IMR-90 (cell line): ENCODE measurements at regions not wholly inside any gene's neighbourhood (a gene's known extent, or its start where the extent isn't known, plus 50 kb on each side); places are given as distances from the start of the nearest gene placed in this dataset.

Experiments used
- ATAC-seq: fragments of 200-7000 bp; cut with Tn5 transposase; 2 replicates; pipeline ENCODE4 v1.9.1; 2020; ENCODE audit warnings: low read depth, mild to moderate bottlenecking, moderate library complexity
- BruUV-seq: library from RNA; stranded (reverse); fragments of 400-500 nt; replicated peaks from 2 replicates; lab custom pipeline; 2021; lab: Mats Ljungman, UMichigan
- CTCF ChIA-PET: fragments of 300-600 bp; formaldehyde crosslinking; extraction: SDS; loops from one replicate; lab custom pipeline; 2021; ENCODE audit warnings: antibody characterized with exemption; lab: Yijun Ruan, JAX
- POLR2A ChIA-PET: fragments of 300-600 bp; sonication (Branson Sonifier 250); formaldehyde crosslinking; loops from one replicate; lab custom pipeline; 2022; ENCODE audit warnings: antibody characterized with exemption; ENCODE audit not compliant: unreplicated experiment; lab: Charles Lee
- DNase-seq: peaks from one replicate; pipeline ENCODE4 v3.0.0; 2013
- H2AFZ ChIP-seq: replicated peaks from 2 replicates; pipeline ENCODE3; 2013; ENCODE audit warnings: low read length, mild to moderate bottlenecking; ENCODE audit not compliant: poor library complexity
- H2AK5ac ChIP-seq: 2 replicates; pipeline ENCODE4 v1.6.1; 2013; ENCODE audit warnings: low read depth, low read length, inconsistent platforms
- H2AK9ac ChIP-seq: replicated peaks from 2 replicates; pipeline ENCODE3; 2013; ENCODE audit warnings: mild to moderate bottlenecking, low read depth, low read length, moderate library complexity; ENCODE audit not compliant: poor library complexity
- H2BK120ac ChIP-seq: 2 replicates; pipeline ENCODE4 v1.6.1; 2013; ENCODE audit warnings: low read depth, low read length, inconsistent platforms
- H2BK15ac ChIP-seq: 3 replicates; pipeline ENCODE4 v1.6.1; 2013; ENCODE audit warnings: low read depth, low read length, inconsistent platforms
- H2BK20ac ChIP-seq: 2 replicates; pipeline ENCODE4 v1.6.1; 2013; ENCODE audit warnings: low read depth, mild to moderate bottlenecking, inconsistent platforms, low read length, moderate library complexity
- H2BK5ac ChIP-seq: 2 replicates; pipeline ENCODE4 v1.6.1; 2013; ENCODE audit warnings: mild to moderate bottlenecking, low read depth, low read length, inconsistent platforms; ENCODE audit not compliant: poor library complexity, severe bottlenecking
- H3K14ac ChIP-seq: replicated peaks from 2 replicates; pipeline ENCODE4 v1.6.1; 2013; ENCODE audit warnings: low read depth, low read length, inconsistent platforms
- H3K18ac ChIP-seq: 2 replicates; pipeline ENCODE4 v1.6.1; 2013; ENCODE audit warnings: low read depth, low read length, control low read depth
- H3K23ac ChIP-seq: 2 replicates; pipeline ENCODE4 v1.6.1; 2013; ENCODE audit warnings: low read depth, low read length, inconsistent platforms
- H3K27ac ChIP-seq: 2 replicates; pipeline ENCODE4 v1.5.1; 2013; ENCODE audit warnings: mild to moderate bottlenecking, control low read depth, low read length; ENCODE audit not compliant: insufficient read depth
- H3K27me3 ChIP-seq: 2 replicates; pipeline ENCODE4 v1.6.1; 2013; ENCODE audit warnings: low read length; ENCODE audit not compliant: control insufficient read depth, insufficient read depth
- H3K36me3 ChIP-seq: 2 replicates; pipeline ENCODE4 v1.6.1; 2013; ENCODE audit warnings: low read length, mixed read lengths; ENCODE audit not compliant: control insufficient read depth, insufficient read depth
- H3K4ac ChIP-seq: 2 replicates; pipeline ENCODE4 v1.6.1; 2013; ENCODE audit warnings: low read depth, low read length, inconsistent platforms
- H3K4me1 ChIP-seq: 2 replicates; pipeline ENCODE4 v1.6.1; 2013; ENCODE audit warnings: low read length, mixed read lengths; ENCODE audit not compliant: control insufficient read depth, insufficient read depth
- H3K4me2 ChIP-seq: 2 replicates; pipeline ENCODE4 v1.6.1; 2013; ENCODE audit warnings: low read depth, mild to moderate bottlenecking, control low read depth, low read length, moderate library complexity
- H3K4me3 ChIP-seq: 2 replicates; pipeline ENCODE4 v1.5.1; 2013; ENCODE audit warnings: low read depth, mild to moderate bottlenecking, control low read depth, low read length, moderate library complexity; ENCODE audit not compliant: insufficient read depth
- H3K56ac ChIP-seq: 2 replicates; pipeline ENCODE4 v1.6.1; 2013; ENCODE audit warnings: low read length, inconsistent platforms; ENCODE audit not compliant: insufficient read depth; ENCODE audit errors: extremely low read depth
- H3K79me1 ChIP-seq, 2 experiments: 2 replicates each; pipeline ENCODE4 v1.6.1; 2013; ENCODE audit warnings: low read length in 2 of 2, inconsistent platforms in 1 of 2, low read depth in 1 of 2
- H3K9ac ChIP-seq: 2 replicates; pipeline ENCODE4 v1.6.1; 2013; ENCODE audit warnings: low read depth, low read length, control low read depth
- H3K9me1 ChIP-seq: 2 replicates; pipeline ENCODE4 v1.6.1; 2013; ENCODE audit warnings: low read length, inconsistent platforms; ENCODE audit not compliant: insufficient read depth
- H3K9me3 ChIP-seq: 2 replicates; pipeline ENCODE4 v1.6.1; 2013; ENCODE audit warnings: low read length; ENCODE audit not compliant: control insufficient read depth, insufficient read depth
- H4K20me1 ChIP-seq: 2 replicates; pipeline ENCODE4 v1.6.1; 2013; ENCODE audit warnings: low read length, inconsistent platforms; ENCODE audit not compliant: insufficient read depth
- H4K5ac ChIP-seq: 2 replicates; pipeline ENCODE4 v1.6.1; 2013; ENCODE audit warnings: mild to moderate bottlenecking, low read depth, low read length, control low read depth
- H4K8ac ChIP-seq, 2 experiments: 2 replicates each; pipeline ENCODE4 v1.6.1; 2013; ENCODE audit warnings: low read depth in 2 of 2, low read length in 2 of 2, control low read depth in 1 of 2, inconsistent platforms in 1 of 2
- H4K91ac ChIP-seq: 2 replicates; pipeline ENCODE4 v1.6.1; 2013; ENCODE audit warnings: low read depth, low read length, inconsistent platforms; ENCODE audit not compliant: insufficient read depth
- CHD1 ChIP-seq: IDR thresholded peaks from 2 replicates; pipeline ENCODE4 v1.6.1; 2012; ENCODE audit warnings: low read depth, low read length, improper control_type of control experiment
- RAD21 ChIP-seq: IDR thresholded peaks from 2 replicates; pipeline ENCODE4 v1.6.1; 2012; ENCODE audit warnings: low read length, improper control_type of control experiment
- RFX5 ChIP-seq: IDR thresholded peaks from 2 replicates; pipeline ENCODE4 v1.8.0; 2012; ENCODE audit warnings: low read depth, mild to moderate bottlenecking, low read length, moderate library complexity
- SMC3 ChIP-seq: fragments of 150-350 bp; IDR thresholded peaks from 2 replicates; pipeline ENCODE4 v1.6.1; 2016; ENCODE audit warnings: low read depth, mild to moderate bottlenecking, antibody characterized with exemption, low read length, moderate library complexity
- WGBS, 2 experiments: methylation state at CpG; one replicate each; pipeline versions ENCODE4 v1.1.5 to v1.1.7; 2013; ENCODE audit warnings: missing lambda C conversion rate in 2 of 2; ENCODE audit not compliant: insufficient read length in 1 of 2; ENCODE audit errors: extremely low coverage in 2 of 2; 5-methylcytosine and 5-hydroxymethylcytosine counted together
- dilution Hi-C: fragments of 300-500 bp; cut with HindIII; formaldehyde crosslinking; loops from one replicate; pipeline ENCODE4 v1.14.3; 2018; ENCODE audit warnings: low sequenced_read_pairs; ENCODE audit not compliant: unreplicated experiment
- in situ Hi-C: fragments of 300-500 bp; cut with MboI; formaldehyde crosslinking; loops from 3 replicates; pipeline ENCODE4 v1.14.3; 2019; ENCODE audit warnings: low sequenced_read_pairs, inconsistent platforms, mixed read lengths
- intact Hi-C: fragments of 100-400 bp; cut with micrococcal nuclease; formaldehyde crosslinking; loops from 2 replicates; pipeline ENCODE4 v1.10.0; 2022
- TF ChIP-seq, protein P1 (sequence below): conservative IDR thresholded peaks from 2 replicates; pipeline ENCODE4 v1.5.1; 2012; ENCODE audit warnings: mild to moderate bottlenecking, low read depth, low read length, improper control_type of control experiment

DNA sequence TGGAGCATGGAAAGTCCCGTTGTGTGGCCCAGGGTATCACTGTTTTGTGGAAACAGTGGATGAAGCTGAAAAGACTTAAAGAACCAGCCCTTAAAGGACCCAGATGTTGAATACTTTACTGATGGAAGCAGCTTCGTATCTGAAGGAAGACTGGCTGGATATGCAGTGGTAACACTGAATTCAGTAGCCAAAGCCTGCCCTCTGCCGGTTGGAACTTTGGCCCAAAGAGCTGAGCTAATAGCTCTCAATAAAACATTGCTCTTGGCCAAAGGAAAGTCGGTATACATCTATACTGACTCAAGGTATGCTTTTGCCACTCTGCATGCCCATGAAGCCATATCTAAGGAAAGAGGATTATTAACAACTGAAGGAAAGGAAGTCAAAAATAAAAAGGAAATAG is 885.4 kb downstream of the PDCD6IP start:
- H2AFZ ChIP-seq: no peak overlapping the region
- no peaks in the 10 kb centered on the region for H4K20me1 ChIP-seq
- H3K56ac ChIP-seq: no peak overlapping the region
- H2BK120ac ChIP-seq: no peak overlapping the region
- no peak overlapping the region for H4K5ac ChIP-seq
- H4K8ac ChIP-seq: no peak overlapping the region
- no peak overlapping the region for H2AK9ac ChIP-seq
- no peak overlapping the region for H2AK5ac ChIP-seq
- H3K36me3 ChIP-seq: no peaks in the 10 kb centered on the region
- no peak overlapping the region for H3K4me3 ChIP-seq
- ChIA-PET CTCF (interaction anchor here (0.5 to 1.7 kb wide), 4 partner anchors 202 to 800 kb away, joined by 3 to 8 read pairs (median 4); no protein-coding TSS in a partner anchor), POLR2A (no interaction called here)
- intact Hi-C loops: loop anchor here (1.0 kb wide), 2 partner anchors 704 to 801 kb away; no protein-coding TSS in a partner anchor
- H3K27ac ChIP-seq: no peak overlapping the region
- no peaks in the 10 kb centered on the region for H3K9me1 ChIP-seq
- DNase-seq: peak; percentile 11
- no peak overlapping the region for H3K9ac ChIP-seq
- peak; percentile 35; the same call in 1 of the 2 replicates for ATAC-seq
- no peak overlapping the region for H3K14ac ChIP-seq
- BruUV-seq: no TSS peak
- H3K79me1 ChIP-seq: no peaks in the 10 kb centered on the region
- H2BK15ac ChIP-seq: no peak overlapping the region
- H2BK20ac ChIP-seq: no peak overlapping the region
- H3K23ac ChIP-seq: no peak overlapping the region
- H2BK5ac ChIP-seq: no peak overlapping the region
- H3K4ac ChIP-seq: no peak overlapping the region
- in situ Hi-C loops: no loop called here
- dilution Hi-C loops: no loop called here
- no peak overlapping the region for H3K18ac ChIP-seq
- H3K9me3 ChIP-seq: peaks cover 10% of the 10 kb centered on the region
- 17% methylated on average over 1 of the region's 4 CpGs; no CpG with 5 or more reads in 1 of the 2 experiments for WGBS, 2 experiments
- H3K4me1 ChIP-seq: no peaks in the 10 kb centered on the region
- no peak overlapping the region for H3K4me2 ChIP-seq
- no peaks in the 10 kb centered on the region for H3K27me3 ChIP-seq
- TF ChIP-seq RAD21: peak; percentile 49
- TF ChIP-seq SMC3: peak; percentile 51
- TF ChIP-seq, protein P1, sequence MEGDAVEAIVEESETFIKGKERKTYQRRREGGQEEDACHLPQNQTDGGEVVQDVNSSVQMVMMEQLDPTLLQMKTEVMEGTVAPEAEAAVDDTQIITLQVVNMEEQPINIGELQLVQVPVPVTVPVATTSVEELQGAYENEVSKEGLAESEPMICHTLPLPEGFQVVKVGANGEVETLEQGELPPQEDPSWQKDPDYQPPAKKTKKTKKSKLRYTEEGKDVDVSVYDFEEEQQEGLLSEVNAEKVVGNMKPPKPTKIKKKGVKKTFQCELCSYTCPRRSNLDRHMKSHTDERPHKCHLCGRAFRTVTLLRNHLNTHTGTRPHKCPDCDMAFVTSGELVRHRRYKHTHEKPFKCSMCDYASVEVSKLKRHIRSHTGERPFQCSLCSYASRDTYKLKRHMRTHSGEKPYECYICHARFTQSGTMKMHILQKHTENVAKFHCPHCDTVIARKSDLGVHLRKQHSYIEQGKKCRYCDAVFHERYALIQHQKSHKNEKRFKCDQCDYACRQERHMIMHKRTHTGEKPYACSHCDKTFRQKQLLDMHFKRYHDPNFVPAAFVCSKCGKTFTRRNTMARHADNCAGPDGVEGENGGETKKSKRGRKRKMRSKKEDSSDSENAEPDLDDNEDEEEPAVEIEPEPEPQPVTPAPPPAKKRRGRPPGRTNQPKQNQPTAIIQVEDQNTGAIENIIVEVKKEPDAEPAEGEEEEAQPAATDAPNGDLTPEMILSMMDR: peak; percentile 47
- TF ChIP-seq RFX5: no peak
- no peak for TF ChIP-seq CHD1
- no peak overlapping the region for H4K91ac ChIP-seq
